H9 (cell line): ENCODE measurements at regions not wholly inside any gene's neighbourhood (a gene's known extent, or its start where the extent isn't known, plus 50 kb on each side); places are given as distances from the start of the nearest gene placed in this dataset.

Experiments
- DNase-seq: peaks from one replicate; pipeline ENCODE4 v3.0.0-alpha.2; 2017
- H2AFZ ChIP-seq: one replicate; pipeline ENCODE4 v1.6.1; 2013; ENCODE audit warnings: mild to moderate bottlenecking, low read length, control low read depth, moderate library complexity
- H2AK5ac ChIP-seq: 2 replicates; pipeline ENCODE4 v1.6.1; 2013; ENCODE audit warnings: low read length, control low read depth, mixed read lengths; ENCODE audit not compliant: insufficient read length
- H2BK120ac ChIP-seq: one replicate; pipeline ENCODE4 v1.6.1; 2013; ENCODE audit warnings: low read depth, mild to moderate bottlenecking, low read length, control low read depth, inconsistent platforms; ENCODE audit not compliant: poor library complexity, severe bottlenecking
- H2BK12ac ChIP-seq: 2 replicates; pipeline ENCODE4 v1.6.1; 2013; ENCODE audit warnings: low read length, control low read depth, mixed read lengths, low read depth; ENCODE audit not compliant: insufficient read length
- H2BK15ac ChIP-seq: 2 replicates; pipeline ENCODE4 v1.6.1; 2013; ENCODE audit warnings: low read depth, low read length, control low read depth
- H2BK20ac ChIP-seq: one replicate; pipeline ENCODE4 v1.6.1; 2013; ENCODE audit warnings: low read depth, mild to moderate bottlenecking, low read length, control low read depth, inconsistent platforms; ENCODE audit not compliant: poor library complexity, severe bottlenecking
- H2BK5ac ChIP-seq: 2 replicates; pipeline ENCODE4 v1.6.1; 2013; ENCODE audit warnings: low read length, control low read depth, mixed read lengths; ENCODE audit not compliant: insufficient read length
- H3K14ac ChIP-seq: 2 replicates; pipeline ENCODE4 v1.6.1; 2013; ENCODE audit warnings: low read length, control low read depth; ENCODE audit not compliant: insufficient read depth
- H3K18ac ChIP-seq: 2 replicates; pipeline ENCODE4 v1.6.1; 2013; ENCODE audit warnings: low read depth, mild to moderate bottlenecking, mixed read lengths, low read length, control low read depth; ENCODE audit not compliant: insufficient read length
- H3K23ac ChIP-seq: 2 replicates; pipeline ENCODE4 v1.6.1; 2013; ENCODE audit warnings: low read length, control low read depth, mixed read lengths, low read depth; ENCODE audit not compliant: insufficient read length
- H3K23me2 ChIP-seq: 2 replicates; pipeline ENCODE4 v1.6.1; 2013; ENCODE audit warnings: low read depth, mild to moderate bottlenecking, mixed read lengths, low read length, control low read depth; ENCODE audit not compliant: insufficient read length, poor library complexity, severe bottlenecking
- H3K27ac ChIP-seq: 2 replicates; pipeline ENCODE4 v1.5.1; 2013; ENCODE audit warnings: low read length, control low read depth, mixed read lengths, low read depth; ENCODE audit not compliant: insufficient read length
- H3K27me3 ChIP-seq: 2 replicates; pipeline ENCODE4 v1.6.1; 2013; ENCODE audit warnings: low read length, control low read depth, inconsistent platforms; ENCODE audit not compliant: insufficient read depth
- H3K4ac ChIP-seq: 2 replicates; pipeline ENCODE4 v1.6.1; 2013; ENCODE audit warnings: low read depth, mild to moderate bottlenecking, control low read depth, inconsistent platforms, low read length, moderate library complexity
- H3K4me1 ChIP-seq: 2 replicates; pipeline ENCODE4 v1.6.1; 2013; ENCODE audit warnings: low read length, control low read depth, inconsistent platforms; ENCODE audit not compliant: insufficient read depth
- H3K4me2 ChIP-seq: 2 replicates; pipeline ENCODE4 v1.6.1; 2013; ENCODE audit warnings: low read length, control low read depth, mixed read lengths; ENCODE audit not compliant: insufficient read length, insufficient read depth
- H3K56ac ChIP-seq: 2 replicates; pipeline ENCODE4 v1.6.1; 2013; ENCODE audit warnings: low read depth, mild to moderate bottlenecking, mixed read lengths, low read length, control low read depth; ENCODE audit not compliant: insufficient read length
- H3K79me1 ChIP-seq: 2 replicates; pipeline ENCODE4 v1.6.1; 2013; ENCODE audit warnings: low read depth, mild to moderate bottlenecking, moderate library complexity, low read length, control low read depth, inconsistent platforms; ENCODE audit not compliant: insufficient read depth, poor library complexity, severe bottlenecking
- H3K79me2 ChIP-seq: 2 replicates; pipeline ENCODE4 v1.6.1; 2013; ENCODE audit warnings: low read length, control low read depth, inconsistent platforms; ENCODE audit not compliant: insufficient read depth
- H3K9ac ChIP-seq: 2 replicates; pipeline ENCODE4 v1.6.1; 2013; ENCODE audit warnings: low read length, control low read depth, mixed read lengths; ENCODE audit not compliant: insufficient read length; ENCODE audit errors: extremely low read depth
- H3K9me3 ChIP-seq: one replicate; pipeline ENCODE4 v1.6.1; 2013; ENCODE audit warnings: low read depth, low read length, inconsistent platforms; ENCODE audit not compliant: control insufficient read depth
- H3T11ph ChIP-seq: one replicate; pipeline ENCODE4 v1.6.1; 2013; ENCODE audit warnings: mild to moderate bottlenecking, low read length, control low read depth, inconsistent platforms
- H4K20me1 ChIP-seq: one replicate; pipeline ENCODE4 v1.6.1; 2013; ENCODE audit not compliant: control insufficient read depth, insufficient read length, insufficient read depth
- H4K5ac ChIP-seq: 2 replicates; pipeline ENCODE4 v1.6.1; 2013; ENCODE audit warnings: low read depth, mild to moderate bottlenecking, mixed read lengths, low read length, control low read depth; ENCODE audit not compliant: insufficient read length
- H4K8ac ChIP-seq: replicated peaks from 2 replicates; pipeline ENCODE4 v1.6.1; 2013; ENCODE audit warnings: low read length, control low read depth, mixed read lengths, low read depth; ENCODE audit not compliant: insufficient read length
- H4K91ac ChIP-seq: 2 replicates; pipeline ENCODE4 v1.6.1; 2013; ENCODE audit warnings: low read depth, mild to moderate bottlenecking, moderate library complexity, mixed read lengths, low read length, control low read depth; ENCODE audit not compliant: insufficient read length
- H3K27ac Mint-ChIP-seq, 3 experiments: 2 replicates in 2 of 3; 3 replicates in 1 of 3; pipeline ENCODE4 v1.8.0; 2020 to 2021; ENCODE audit warnings: mixed read lengths in 3 of 3, mild to moderate bottlenecking in 1 of 3, moderate library complexity in 1 of 3
- H3K27me3 Mint-ChIP-seq: 2 replicates; pipeline ENCODE4 v1.8.0; 2021; ENCODE audit warnings: low read depth, mild to moderate bottlenecking, moderate library complexity, mixed read lengths
- H3K36me3 Mint-ChIP-seq, 3 experiments: 2 replicates in 2 of 3; 3 replicates in 1 of 3; pipeline ENCODE4 v1.8.0; 2020 to 2021; ENCODE audit warnings: low read depth in 3 of 3, mixed read lengths in 3 of 3; ENCODE audit not compliant: insufficient read depth in 1 of 3
- H3K4me1 Mint-ChIP-seq, 2 experiments: 2 replicates each; pipeline ENCODE4 v1.8.0; 2020; ENCODE audit warnings: mixed read lengths in 2 of 2
- H3K4me3 Mint-ChIP-seq, 2 experiments: 2 replicates in 1 of 2; 3 replicates in 1 of 2; pipeline ENCODE4 v1.8.0; 2020 to 2021; ENCODE audit warnings: mild to moderate bottlenecking in 2 of 2, mixed read lengths in 2 of 2, moderate library complexity in 1 of 2
- H3K9me3 Mint-ChIP-seq, 2 experiments: 2 replicates in 1 of 2; 3 replicates in 1 of 2; pipeline ENCODE4 v1.8.0; 2020; ENCODE audit warnings: mild to moderate bottlenecking in 2 of 2, mixed read lengths in 2 of 2, moderate library complexity in 1 of 2
- WGBS: extraction: QIAGEN DNeasy Blood & Tissue Kit; methylation state at CpG from one replicate; pipeline ENCODE4 v1.1.7; 2013; ENCODE audit warnings: missing lambda C conversion rate, low lambda C conversion rate, mixed read lengths; ENCODE audit not compliant: insufficient read length; ENCODE audit errors: extremely low coverage; 5-methylcytosine and 5-hydroxymethylcytosine counted together
- TF ChIP-seq, protein P1 (sequence below): fragments of 200-600 bp; sonication (generic); conservative IDR thresholded peaks from 3 replicates; pipeline ENCODE4 v1.8.0; 2021; ENCODE audit warnings: antibody characterized with exemption, mild to moderate bottlenecking

DNA sequence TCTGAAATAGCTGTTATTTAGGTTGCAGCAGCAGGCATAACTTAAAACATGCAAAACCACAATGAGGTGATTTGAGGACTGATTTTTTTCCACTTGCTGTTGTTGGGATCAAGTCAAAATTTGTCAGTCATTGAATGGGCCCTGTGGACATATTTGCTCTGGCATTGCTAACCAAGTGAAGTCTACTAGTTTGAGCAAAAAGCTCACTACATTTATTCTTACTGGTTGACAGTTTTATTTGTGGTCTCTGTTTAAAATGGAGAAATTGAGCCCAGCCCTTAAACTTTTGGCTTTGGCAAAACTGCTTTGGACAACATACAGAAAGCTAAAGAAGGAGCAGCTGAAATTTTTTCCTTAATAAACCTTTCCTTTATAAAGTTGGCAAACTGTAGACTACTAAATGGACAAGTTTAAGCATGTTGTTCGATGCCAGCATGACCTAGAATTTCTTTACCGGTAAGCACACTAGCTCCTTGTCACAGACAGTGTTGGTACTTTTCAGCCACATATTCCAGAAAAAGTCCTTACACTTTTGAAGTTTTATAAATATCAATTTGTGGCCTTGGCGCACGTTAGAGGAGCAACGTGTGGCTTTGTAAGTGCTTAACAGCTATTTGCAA, 234.6 kb downstream of the USP25 start:
- TF ChIP-seq, protein P1, sequence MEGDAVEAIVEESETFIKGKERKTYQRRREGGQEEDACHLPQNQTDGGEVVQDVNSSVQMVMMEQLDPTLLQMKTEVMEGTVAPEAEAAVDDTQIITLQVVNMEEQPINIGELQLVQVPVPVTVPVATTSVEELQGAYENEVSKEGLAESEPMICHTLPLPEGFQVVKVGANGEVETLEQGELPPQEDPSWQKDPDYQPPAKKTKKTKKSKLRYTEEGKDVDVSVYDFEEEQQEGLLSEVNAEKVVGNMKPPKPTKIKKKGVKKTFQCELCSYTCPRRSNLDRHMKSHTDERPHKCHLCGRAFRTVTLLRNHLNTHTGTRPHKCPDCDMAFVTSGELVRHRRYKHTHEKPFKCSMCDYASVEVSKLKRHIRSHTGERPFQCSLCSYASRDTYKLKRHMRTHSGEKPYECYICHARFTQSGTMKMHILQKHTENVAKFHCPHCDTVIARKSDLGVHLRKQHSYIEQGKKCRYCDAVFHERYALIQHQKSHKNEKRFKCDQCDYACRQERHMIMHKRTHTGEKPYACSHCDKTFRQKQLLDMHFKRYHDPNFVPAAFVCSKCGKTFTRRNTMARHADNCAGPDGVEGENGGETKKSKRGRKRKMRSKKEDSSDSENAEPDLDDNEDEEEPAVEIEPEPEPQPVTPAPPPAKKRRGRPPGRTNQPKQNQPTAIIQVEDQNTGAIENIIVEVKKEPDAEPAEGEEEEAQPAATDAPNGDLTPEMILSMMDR, result no peak
- Histone ChIP-seq H2BK20ac (no peak overlapping the region), H4K8ac (no peak overlapping the region), H2BK5ac (no peak overlapping the region), H3K4ac (no peak overlapping the region), H3K14ac (no peak overlapping the region), H4K5ac (no peak overlapping the region), H2AFZ (no peak overlapping the region), H3K79me2 (no peaks in the 10 kb centered on the region), H4K20me1 (no peaks in the 10 kb centered on the region), H3K27ac (no peak overlapping the region), H2BK120ac (no peak overlapping the region), H2AK5ac (no peak overlapping the region), H3K79me1 (no peaks in the 10 kb centered on the region), H3K23me2 (no peaks in the 10 kb centered on the region), H3K18ac (no peak overlapping the region), H3K4me1 (no peaks in the 10 kb centered on the region), H3K9ac (no peak overlapping the region), H3K27me3 (no peaks in the 10 kb centered on the region), H2BK12ac (no peak overlapping the region), H4K91ac (no peak overlapping the region), H3K4me2 (no peak overlapping the region), H3T11ph (no peak overlapping the region), H3K56ac (no peak overlapping the region), H3K23ac (no peak overlapping the region), H3K9me3 (no peaks in the 10 kb centered on the region), H2BK15ac (no peak overlapping the region)
- Mint-ChIP-seq H3K27ac (no peak overlapping the region), H3K27me3 (no peaks in the 10 kb centered on the region), H3K9me3 (no peaks in the 10 kb centered on the region), H3K4me3 (no peak overlapping the region), H3K36me3 (no peaks in the 10 kb centered on the region), H3K4me1 (peaks cover 11 to 13% of the 10 kb centered on the region in 2 experiments)
- DNase-seq, result no peak
- no CpG with 5 or more reads among the region's 5 CpGs for WGBS
